GM10266 (cell line): ENCODE measurements at regions not wholly inside any gene's neighbourhood (a gene's known extent, or its start where the extent isn't known, plus 50 kb on each side); places are given as distances from the start of the nearest gene placed in this dataset.
"Not testable (repeated sequence)": the region's sequence is repeated elsewhere in the genome, so short reads cannot be mapped to it uniquely, and the experiment has no call there.

Source experiments
- DNase-seq: peaks from one replicate; pipeline ENCODE4 v3.0.0; 2012; ENCODE audit errors: extremely low spot score
- CTCF ChIP-seq: IDR thresholded peaks from 2 replicates; pipeline ENCODE4 v1.5.1; 2012; ENCODE audit warnings: mild to moderate bottlenecking, low read depth; ENCODE audit not compliant: control insufficient read depth, insufficient read depth; ENCODE audit errors: missing control alignments

DNA sequence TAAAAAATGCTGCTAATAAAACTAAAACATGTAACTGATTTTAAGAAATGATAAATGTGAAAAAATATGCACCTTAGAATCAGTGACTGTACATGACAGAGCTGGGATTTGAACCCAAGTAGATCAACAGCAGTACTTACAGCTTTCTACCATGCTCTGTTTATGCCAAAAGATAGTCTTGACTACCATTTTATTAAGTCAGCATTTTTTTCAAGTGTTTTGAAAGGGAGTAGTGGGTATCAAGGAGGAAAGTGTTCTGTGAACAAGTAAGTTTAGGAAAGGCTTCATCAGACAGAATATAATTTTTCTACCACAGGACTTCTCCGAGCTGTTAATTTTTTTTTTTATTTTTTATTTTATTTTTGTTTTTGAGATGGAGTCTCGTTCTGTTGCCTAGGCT lies 180.4 kb upstream of the GLRA1 start:
- no peak for TF ChIP-seq CTCF
- DNase-seq = no peak

GRCh38 chr5:152104211-152104610 lies 179.6 kb upstream of the GLRA1 start:
- TF ChIP-seq CTCF = no peak
- DNase-seq = no peak

GRCh38 chr5:152102908-152103307 lies 178.3 kb upstream of the GLRA1 start:
- DNase-seq = not testable (repeated sequence)

DNA sequence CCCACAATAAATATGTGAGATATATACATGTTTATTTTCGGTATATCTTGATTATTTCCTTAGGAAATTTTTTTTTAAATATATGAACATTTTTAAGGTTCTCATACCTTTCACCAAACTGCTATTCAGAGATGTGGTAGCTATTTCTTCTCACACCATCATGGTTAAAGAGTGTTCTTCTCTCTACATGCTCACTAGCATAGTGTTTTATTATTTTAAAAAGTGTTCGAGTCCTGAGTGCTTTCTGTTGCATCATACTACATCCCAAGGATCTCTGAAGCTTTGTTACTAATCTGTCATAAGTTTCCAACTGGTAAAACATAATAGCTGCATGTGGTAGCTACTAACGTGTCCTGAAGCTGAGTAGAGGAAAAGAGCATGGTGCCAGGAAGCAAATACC lies 177.4 kb upstream of the GLRA1 start:
- TF ChIP-seq CTCF = no peak
- DNase-seq = no peak

- no peak for TF ChIP-seq CTCF
- DNase-seq = no peak
Measured at GRCh38 chr5:152100462-152100861, 175.8 kb upstream of the GLRA1 start.

GRCh38 chr5:152097128-152097527 lies 172.5 kb upstream of the GLRA1 start:
- no peak for DNase-seq
- no peak for TF ChIP-seq CTCF

DNA sequence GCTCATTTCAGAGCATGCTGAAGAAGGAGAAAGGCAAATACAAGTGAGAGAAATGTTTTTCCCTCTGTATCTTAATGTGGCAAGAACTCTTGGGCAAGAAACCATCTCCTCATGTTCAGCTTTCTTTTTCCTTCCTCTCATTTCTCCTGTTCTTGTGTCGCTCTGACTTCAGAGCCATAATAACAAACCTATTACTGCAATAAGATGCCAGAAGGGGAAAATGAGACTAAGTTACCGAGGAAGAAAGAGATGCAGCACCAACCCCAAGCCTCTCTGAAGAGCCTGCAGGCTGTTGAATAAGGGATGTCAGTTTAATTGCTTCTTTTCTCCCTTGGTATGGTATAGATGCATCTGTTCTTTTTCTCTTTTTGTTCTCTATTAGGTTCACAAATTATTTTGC lies 170.1 kb upstream of the GLRA1 start:
- no peak for DNase-seq
- no peak for TF ChIP-seq CTCF

- DNase-seq = no peak
- no peak for TF ChIP-seq CTCF
Measured at GRCh38 chr5:152094060-152094459, 169.4 kb upstream of the GLRA1 start.
